Tibial nerve (tissue), 4 donors: ENCODE measurements at regions not wholly inside any gene's neighbourhood (a gene's known extent, or its start where the extent isn't known, plus 50 kb on each side); places are given as distances from the start of the nearest gene placed in this dataset.

Experiments
- DNase-seq, 2 donors: peaks; one replicate each; pipeline ENCODE4 v3.0.0-alpha.2; 2019; ENCODE audit warnings: low spot score in 2 of 2
- H3K27ac ChIP-seq, 4 donors: fragments of 200-600 bp; sonication (generic) in 3 of 4; one replicate each; pipeline ENCODE4 v1.5.1; 2017 to 2019; ENCODE audit warnings: mild to moderate bottlenecking in 1 of 4
- H3K27me3 ChIP-seq, 2 donors: fragments of 200-600 bp; sonication (generic) in 1 of 2; one replicate each; pipeline versions ENCODE4 v1.5.1 to v1.6.0; 2017 to 2019
- H3K36me3 ChIP-seq, 3 donors: fragments of 200-600 bp; sonication (generic); one replicate each; pipeline ENCODE4 v1.5.1; 2018 to 2019
- H3K4me1 ChIP-seq, 4 donors: fragments of 200-600 bp; sonication (generic) in 3 of 4; one replicate each; pipeline ENCODE4 v1.5.1; 2017 to 2019
- H3K4me3 ChIP-seq, 4 donors: fragments of 200-600 bp; sonication (generic) in 3 of 4; one replicate each; pipeline ENCODE4 v1.5.1; 2017 to 2019; ENCODE audit warnings: mild to moderate bottlenecking in 1 of 4, moderate library complexity in 1 of 4
- H3K9me3 ChIP-seq, 4 donors: fragments of 200-600 bp; sonication (generic) in 3 of 4; one replicate each; pipeline ENCODE4 v1.5.1; 2017 to 2019
- CTCF ChIP-seq, 5 experiments: fragments of 200-600 bp in 3 of 5; fragments of 450-650 bp in 2 of 5; sonication (generic) in 3 of 5; IDR thresholded peaks; one replicate each; pipeline ENCODE4 v1.5.1; 2016 to 2019; ENCODE audit warnings: antibody characterized with exemption in 5 of 5, mild to moderate bottlenecking in 3 of 5, moderate library complexity in 2 of 5
- EP300 ChIP-seq, 2 donors: sonication (generic); formaldehyde crosslinking; IDR thresholded peaks; one replicate each; pipeline ENCODE4 v1.6.1; 2017; ENCODE audit warnings: antibody characterized with exemption in 2 of 2, mild to moderate bottlenecking in 1 of 2
- POLR2A ChIP-seq, 2 donors: fragments of 450-650 bp; IDR thresholded peaks; one replicate each; pipeline ENCODE4 v1.6.1; 2017; ENCODE audit warnings: antibody characterized with exemption in 2 of 2, mild to moderate bottlenecking in 2 of 2, moderate library complexity in 2 of 2
- WGBS, 2 donors: methylation state at CpG; one replicate each; pipeline ENCODE4 v1.1.5; 2018; 5-methylcytosine and 5-hydroxymethylcytosine counted together

GRCh38 chr11:98679673-98680072 is 341.1 kb upstream of the CNTN5 start:
- H3K27me3 ChIP-seq = no peaks in the 10 kb centered on the region
- WGBS, 2 donors = 32 to 42% methylated on average over 1 of the region's 1 CpG
- DNase-seq = no peak
- peaks cover 0 to 3% (median 0%) of the 10 kb centered on the region in 4 donors for H3K9me3 ChIP-seq
- TF ChIP-seq CTCF (IDR thresholded peaks at IDR 0.05) = no peak
- TF ChIP-seq POLR2A (IDR thresholded peaks at IDR 0.05) = no peak
- TF ChIP-seq EP300 (IDR thresholded peaks at IDR 0.05) = no peak
- no peaks in the 10 kb centered on the region for H3K36me3 ChIP-seq
- no peak overlapping the region for H3K27ac ChIP-seq
- no peaks in the 10 kb centered on the region for H3K4me1 ChIP-seq
- H3K4me3 ChIP-seq = no peak overlapping the region

GRCh38 chr11:98701541-98701940 is 319.2 kb upstream of the CNTN5 start:
- Histone ChIP-seq H3K4me1 (no peaks in the 10 kb centered on the region), H3K36me3 (no peaks in the 10 kb centered on the region), H3K9me3 (no peaks in the 10 kb centered on the region), H3K4me3 (no peak overlapping the region), H3K27me3 (no peaks in the 10 kb centered on the region), H3K27ac (no peak overlapping the region)
- WGBS, 2 donors = 75 to 86% methylated on average over 1 of the region's 1 CpG
- no peak for DNase-seq
- TF ChIP-seq EP300 (IDR thresholded peaks at IDR 0.05) = no peak
- TF ChIP-seq POLR2A (IDR thresholded peaks at IDR 0.05) = no peak
- TF ChIP-seq CTCF (IDR thresholded peaks at IDR 0.05) = no peak

GRCh38 chr11:98703779-98704556 is 316.8 kb upstream of the CNTN5 start:
- no peak for DNase-seq
- H3K27ac ChIP-seq = no peak overlapping the region
- H3K4me1 ChIP-seq = no peaks in the 10 kb centered on the region
- 58 to 63% methylated on average over 4 of the region's 4 CpGs for WGBS, 2 donors
- no peak overlapping the region for H3K4me3 ChIP-seq
- TF ChIP-seq EP300 (IDR thresholded peaks at IDR 0.05) = no peak
- no peak for TF ChIP-seq CTCF (IDR thresholded peaks at IDR 0.05)
- H3K27me3 ChIP-seq = no peaks in the 10 kb centered on the region
- no peaks in the 10 kb centered on the region for H3K9me3 ChIP-seq
- H3K36me3 ChIP-seq = no peaks in the 10 kb centered on the region

GRCh38 chr11:98710026-98710425 is 310.7 kb upstream of the CNTN5 start:
- peaks cover 0 to 22% (median 0%) of the 10 kb centered on the region in 4 donors for H3K9me3 ChIP-seq
- DNase-seq = no peak
- no peaks in the 10 kb centered on the region for H3K4me1 ChIP-seq
- no peak overlapping the region for H3K27ac ChIP-seq
- H3K27me3 ChIP-seq = no peaks in the 10 kb centered on the region
- no peak overlapping the region for H3K4me3 ChIP-seq
- TF ChIP-seq CTCF (IDR thresholded peaks at IDR 0.05) (no peak), EP300 (IDR thresholded peaks at IDR 0.05) (no peak), POLR2A (IDR thresholded peaks at IDR 0.05) (no peak)
- H3K36me3 ChIP-seq = no peaks in the 10 kb centered on the region

DNA sequence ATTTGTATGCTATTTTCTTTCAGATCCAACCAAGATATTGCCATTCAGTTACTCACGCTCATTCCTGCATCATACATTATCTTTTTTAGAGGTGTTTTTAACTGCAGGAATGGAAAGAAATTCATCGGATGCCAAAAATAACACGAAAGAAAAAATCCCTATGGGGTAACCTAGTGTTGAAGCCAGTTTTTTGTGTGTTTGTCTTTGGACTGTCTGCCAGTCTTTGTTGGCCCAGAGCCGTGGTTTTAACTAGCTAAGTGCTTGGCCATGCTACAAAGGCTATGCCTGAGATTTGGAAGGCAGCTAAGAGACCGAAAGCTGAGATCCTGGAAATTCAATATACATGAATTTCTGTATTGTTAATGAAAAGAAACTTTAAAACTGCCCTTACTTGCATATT is 309.8 kb upstream of the CNTN5 start:
- Histone ChIP-seq H3K27me3 (no peaks in the 10 kb centered on the region), H3K4me3 (no peak overlapping the region), H3K4me1 (no peaks in the 10 kb centered on the region), H3K36me3 (no peaks in the 10 kb centered on the region), H3K27ac (no peak overlapping the region), H3K9me3 (peaks cover 0 to 22% (median 0%) of the 10 kb centered on the region in 4 donors)
- 46 to 49% methylated on average over 5 of the region's 5 CpGs for WGBS, 2 donors
- DNase-seq = no peak
- TF ChIP-seq CTCF (IDR thresholded peaks at IDR 0.05) (no peak), POLR2A (IDR thresholded peaks at IDR 0.05) (no peak), EP300 (IDR thresholded peaks at IDR 0.05) (no peak)
